ENCODE measurements at regions not wholly inside any gene's neighbourhood (a gene's known extent, or its start where the extent isn't known, plus 50 kb on each side); places are given as distances from the start of the nearest gene placed in this dataset.
"Not testable (repeated sequence)": the region's sequence is repeated elsewhere in the genome, so short reads cannot be mapped to it uniquely, and the experiment has no call there.

DNA sequence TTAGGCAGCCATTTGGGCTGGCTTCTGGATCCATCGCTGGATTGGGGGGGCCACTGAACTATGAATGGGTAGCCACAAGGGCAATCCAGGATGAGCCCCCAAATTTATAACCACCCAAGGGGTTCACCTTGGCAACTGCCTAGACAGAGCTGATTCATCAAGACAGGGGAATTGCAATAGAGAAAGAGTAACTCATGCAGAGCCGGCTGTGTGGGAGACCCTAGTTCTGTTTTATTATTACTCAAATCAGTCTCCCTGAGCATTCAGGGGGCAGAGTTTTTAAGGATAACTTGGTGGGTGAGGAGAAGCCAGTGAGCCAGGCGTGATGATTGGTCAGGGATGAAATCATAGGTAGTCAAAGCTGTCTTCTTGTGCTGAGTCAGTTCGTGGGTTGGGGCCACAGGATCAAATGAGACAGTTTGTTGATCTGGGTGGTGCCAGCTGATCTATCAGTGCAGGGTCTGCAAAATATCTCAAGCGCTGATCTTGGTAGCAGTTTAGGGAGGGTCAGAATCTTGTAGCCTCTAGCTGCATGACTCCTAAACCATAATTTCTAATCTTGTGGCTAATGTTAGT, 57.9 kb downstream of the DNAJB9 start:
- no peak for DNase-seq

DNA sequence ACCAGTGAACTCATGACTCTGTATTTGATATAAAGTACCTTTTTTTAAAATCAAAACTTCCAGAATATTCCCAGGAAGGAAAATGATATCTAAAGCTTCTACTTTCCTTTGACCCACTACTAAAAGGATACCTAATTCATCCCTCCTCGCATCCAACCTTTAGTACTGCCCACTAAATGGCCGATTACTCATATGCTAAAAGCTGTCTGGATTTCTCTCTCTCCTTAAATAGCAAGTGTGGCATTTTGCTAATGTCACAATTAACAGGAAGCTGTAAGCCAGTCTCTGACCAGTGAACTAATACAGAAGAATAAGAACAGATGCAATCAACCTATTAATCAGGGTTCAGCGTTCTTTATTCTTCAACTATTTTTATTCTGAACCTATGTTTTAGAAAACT, 59.0 kb downstream of the DNAJB9 start:
- DNase-seq = no peak

DNA sequence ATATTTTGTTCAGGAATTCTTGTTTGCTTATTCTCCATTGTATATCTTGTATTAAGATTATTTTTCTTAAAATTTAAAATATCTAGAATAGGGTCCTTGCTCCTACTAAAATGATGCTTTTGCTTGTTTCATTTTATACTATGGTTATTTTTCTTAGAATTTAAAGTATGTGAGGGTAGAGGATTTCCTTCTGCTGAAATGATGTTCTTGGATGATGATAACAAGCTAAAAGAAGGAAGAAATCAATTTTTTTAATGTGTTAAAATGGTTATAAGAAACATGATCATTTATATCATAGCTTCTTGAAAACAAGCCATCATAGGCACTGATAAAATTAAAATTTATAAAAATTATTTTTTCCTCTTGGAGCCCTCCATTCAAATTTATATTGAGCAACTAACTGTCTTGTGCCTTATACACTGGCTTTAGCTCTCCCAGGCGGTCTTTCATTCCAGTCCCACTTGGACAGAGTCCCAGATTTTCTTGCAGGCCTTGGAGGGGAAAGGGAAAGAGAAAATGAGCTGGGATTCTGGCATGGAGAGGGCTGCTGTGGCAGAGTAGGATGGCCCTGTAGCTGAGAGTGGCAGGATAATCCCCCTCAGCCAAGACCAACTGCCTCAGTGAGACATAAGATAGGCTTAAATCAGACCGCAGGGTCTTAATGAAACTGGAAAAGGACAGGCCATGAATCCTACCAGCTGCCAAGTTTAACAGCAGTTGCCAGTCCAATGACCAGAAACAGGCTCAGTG, 60.2 kb downstream of the DNAJB9 start:
- no peak for DNase-seq

- no peak for DNase-seq
Measured at GRCh38 chr7:108634036-108634435, 64.4 kb downstream of the DNAJB9 start.

DNA sequence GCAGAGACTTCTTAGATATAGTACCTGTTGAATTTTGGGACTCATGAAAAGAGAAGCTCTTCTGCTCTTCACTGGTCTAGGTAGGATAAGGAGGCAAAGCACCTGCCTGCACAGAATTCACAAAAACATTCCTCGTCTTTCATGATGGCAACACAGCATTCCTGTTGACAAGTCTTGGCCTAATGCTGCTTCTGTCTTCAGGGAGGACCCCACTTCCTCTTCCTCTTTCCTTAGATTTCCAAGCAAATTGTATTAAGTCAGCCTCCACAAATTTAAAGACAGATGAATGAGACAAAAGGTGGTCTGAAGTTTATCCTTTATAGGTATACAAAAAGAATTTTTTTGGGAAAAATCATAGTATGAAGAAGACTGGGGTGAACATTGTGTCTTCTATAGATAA, 64.9 kb downstream of the DNAJB9 start:
- DNase-seq = no peak

- DNase-seq = no peak
Measured at GRCh38 chr7:108637049-108637621, 67.5 kb downstream of the DNAJB9 start.

DNA sequence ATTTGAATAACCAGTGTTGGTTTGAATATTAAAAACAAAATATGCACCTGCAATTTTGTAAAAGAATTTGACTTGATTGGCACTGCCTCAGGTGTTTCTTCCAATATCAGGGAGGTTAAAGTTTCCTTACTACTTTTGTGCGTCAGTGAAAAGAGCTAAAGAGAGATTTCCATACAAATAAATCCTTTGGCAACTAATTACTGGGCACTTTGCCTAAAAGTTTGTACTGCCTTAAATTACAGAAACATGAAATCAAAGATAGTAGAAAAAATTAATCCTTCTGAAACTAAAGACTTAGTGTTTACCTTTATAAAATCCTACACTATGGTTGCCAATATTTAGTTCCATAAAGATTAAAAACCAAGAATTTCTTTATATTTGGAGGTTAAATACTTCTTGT, 72.5 kb downstream of the DNAJB9 start:
- DNase-seq = no peak

- no peak for DNase-seq
Measured at GRCh38 chr7:108643136-108643535, 73.5 kb downstream of the DNAJB9 start.

GRCh38 chr7:108648989-108649388, 79.3 kb downstream of the DNAJB9 start:
- DNase-seq = no peak

DNA sequence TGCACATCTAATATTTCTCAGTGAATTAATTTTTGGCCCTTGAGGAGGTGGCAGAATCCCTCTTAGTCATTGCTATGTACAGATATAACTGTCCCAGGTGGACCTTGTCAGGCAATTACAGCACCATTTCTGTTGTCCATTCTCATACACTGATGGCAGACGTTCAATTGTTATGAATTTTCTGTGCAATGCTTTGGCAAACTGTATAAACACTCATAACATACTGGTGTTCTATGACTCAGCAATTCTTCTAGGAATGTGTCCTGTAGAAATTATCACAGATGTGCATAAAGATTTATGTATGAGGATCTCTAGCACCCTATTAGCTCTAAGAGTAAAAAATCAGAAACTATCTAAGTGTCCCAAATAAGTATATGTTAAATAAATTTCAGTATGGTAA, 80.8 kb downstream of the DNAJB9 start:
- no peak for DNase-seq

DNA sequence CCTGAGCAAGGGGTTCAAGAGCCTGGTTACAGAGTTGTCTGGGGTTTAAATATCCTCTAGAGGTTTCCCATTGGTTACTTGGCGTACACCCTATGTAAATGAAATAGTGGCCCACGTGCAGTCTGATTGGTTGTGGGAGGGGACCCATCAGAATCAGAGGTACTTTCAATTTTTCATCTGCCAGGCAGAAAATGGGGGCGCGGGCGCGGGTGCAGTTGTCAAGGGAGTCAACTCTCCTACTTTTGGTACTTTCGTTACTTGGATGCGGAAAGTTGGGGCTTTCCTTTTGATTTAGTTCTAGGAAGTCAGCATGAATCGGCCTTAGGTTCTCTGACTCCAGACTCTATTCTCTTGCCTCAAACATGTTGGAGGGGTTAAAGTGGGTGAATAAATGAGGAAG, 83.2 kb downstream of the DNAJB9 start:
- no peak for DNase-seq

DNA sequence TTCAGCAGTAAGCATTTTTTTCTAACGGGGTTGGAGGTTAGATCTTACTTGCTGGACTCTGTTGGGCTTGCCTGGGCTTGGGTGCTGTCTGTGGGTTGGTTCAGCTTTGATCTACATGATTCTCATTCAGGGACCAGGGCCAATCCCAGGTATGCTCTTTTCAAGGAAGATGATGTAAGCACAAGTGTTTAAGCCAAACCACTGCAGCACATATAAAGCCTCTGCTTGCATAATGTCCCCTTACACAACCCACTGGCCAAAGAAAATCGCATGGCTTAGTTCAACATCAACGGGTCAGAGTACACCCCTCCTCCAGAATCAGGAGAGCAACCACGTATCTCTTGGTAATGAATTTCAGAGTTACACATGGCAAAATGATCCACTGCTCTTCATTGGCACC, 83.9 kb downstream of the DNAJB9 start:
- no peak for DNase-seq

DNA sequence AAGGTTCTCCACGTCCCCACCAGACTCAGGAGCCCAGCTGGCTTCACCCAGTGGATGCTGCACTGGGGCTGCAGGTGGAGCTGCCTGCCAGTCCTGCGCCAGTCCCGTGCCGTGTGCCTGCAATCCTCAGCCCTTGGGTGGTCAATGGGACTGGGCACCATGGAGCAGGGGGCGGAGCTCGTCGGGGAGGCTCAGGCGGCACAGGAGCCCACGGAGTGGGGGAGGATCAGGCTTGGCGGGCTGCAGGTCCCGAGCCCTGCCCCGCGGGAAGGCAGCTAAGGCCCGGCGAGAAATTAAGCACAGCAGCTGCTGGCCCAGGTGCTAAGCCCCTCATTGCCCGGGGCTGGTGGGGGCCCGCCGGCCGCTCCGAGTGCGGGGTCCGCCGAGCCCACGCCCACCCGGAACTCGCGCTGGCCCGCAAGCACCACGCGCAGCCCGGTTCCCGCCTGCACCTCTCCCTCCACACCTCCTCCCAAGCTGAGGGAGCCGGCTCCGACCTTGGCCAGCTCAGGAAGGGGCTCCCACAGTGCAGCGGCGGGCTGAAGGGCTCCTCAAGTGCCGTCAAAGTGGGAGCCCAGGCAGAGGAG, 87.6 kb downstream of the DNAJB9 start:
- not testable (repeated sequence) for DNase-seq

DNA sequence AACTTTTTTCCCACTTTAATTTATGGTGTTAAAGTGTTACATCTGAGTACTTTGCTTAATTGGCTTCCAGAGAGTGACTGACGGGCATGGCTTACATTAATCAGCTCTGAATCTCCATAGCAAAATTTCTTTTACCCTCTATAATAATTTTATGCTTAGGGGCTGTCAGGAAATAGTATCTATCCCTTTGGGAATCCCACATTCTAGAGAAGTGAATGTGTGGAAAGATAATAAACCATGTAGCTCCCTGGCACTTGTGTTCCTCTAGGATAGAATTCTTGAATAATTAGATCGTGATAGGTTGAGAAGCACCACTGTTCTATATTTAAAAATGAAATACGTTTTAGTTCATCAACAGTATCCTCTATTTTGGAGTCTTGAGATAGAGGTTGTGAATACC, 89.6 kb downstream of the DNAJB9 start:
- DNase-seq = no peak

DNA sequence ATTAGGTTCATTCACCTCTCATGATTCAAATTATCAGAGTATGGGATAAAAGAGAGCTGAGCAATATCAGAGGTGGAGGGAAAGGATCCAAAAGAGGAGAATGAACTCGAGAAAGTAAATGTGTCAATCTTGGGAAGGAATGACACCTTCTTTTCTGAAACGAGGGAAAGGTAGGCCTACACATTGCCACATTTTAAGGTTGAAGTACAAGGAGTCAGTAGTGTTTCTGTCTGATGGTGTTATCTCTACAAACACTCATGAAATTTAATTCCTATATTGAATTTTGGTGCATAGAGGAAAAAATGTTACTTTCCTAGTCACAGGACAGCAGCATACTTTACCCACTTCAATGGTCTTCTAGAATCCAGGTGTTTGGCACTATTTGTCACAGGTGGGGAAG, 90.2 kb downstream of the DNAJB9 start:
- DNase-seq = no peak

DNA sequence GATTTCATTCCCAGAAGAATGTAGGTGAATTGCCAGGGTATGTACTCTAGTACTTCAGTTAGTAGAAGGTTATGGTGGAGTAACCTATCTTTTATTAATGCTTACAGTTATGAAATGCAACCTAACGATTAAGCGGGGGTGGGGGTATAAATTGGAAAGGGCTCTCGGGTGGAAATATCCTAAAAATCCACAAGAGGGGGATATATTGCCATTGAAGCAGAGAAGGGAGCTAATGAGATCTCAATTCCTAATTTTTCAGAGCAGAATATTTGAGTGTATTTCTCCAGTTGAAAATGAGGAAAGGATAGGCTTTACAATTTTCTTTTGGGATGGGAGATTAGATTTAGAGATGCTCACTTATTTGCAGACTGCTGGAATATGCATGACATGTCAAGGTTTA, 90.8 kb downstream of the DNAJB9 start:
- no peak for DNase-seq

- no peak for DNase-seq
Measured at GRCh38 chr7:108662783-108663362, 93.2 kb downstream of the DNAJB9 start.

DNA sequence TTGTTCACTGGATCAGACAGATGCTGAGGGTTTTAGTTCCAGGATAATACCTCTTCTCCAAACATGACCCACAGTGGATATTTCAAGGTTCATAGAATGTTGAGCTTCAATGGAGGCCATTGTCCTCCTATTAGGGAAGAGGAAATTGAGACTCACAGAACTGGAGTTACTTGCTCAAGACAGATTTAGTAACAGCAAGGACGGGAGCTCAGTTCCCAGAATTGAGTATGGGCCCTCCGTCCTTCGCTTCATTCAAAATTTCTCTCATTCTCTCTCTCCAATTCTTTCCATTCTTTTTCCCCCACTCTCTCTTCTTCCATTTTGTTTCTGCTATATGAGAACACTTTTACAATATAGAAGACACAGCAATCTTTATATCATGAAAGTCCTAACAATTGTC, 94.0 kb downstream of the DNAJB9 start:
- DNase-seq = no peak

DNA sequence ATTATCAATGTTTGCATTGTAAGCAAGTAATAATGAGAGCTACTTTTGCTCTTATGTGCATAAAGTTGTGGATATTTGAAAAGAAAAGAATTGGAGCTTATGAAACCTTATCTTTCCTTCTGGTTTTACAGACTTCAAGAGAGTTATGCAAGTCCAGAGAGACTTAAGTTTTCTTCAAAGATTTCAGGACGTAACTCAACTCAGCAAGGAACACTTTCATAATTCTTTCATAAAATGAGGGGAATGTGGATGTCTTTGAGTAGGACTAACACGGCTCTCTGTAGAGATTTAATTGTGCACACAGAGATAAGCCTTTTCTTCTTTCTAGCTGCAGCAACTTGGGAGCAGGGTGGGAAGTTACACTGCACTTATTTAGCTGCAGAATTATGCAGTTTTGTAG, 97.5 kb downstream of the DNAJB9 start:
- no peak for DNase-seq

GRCh38 chr7:108669958-108670357, 100.3 kb downstream of the DNAJB9 start:
- DNase-seq = no peak

GRCh38 chr7:108673699-108674098, 104.0 kb downstream of the DNAJB9 start:
- not testable (repeated sequence) for DNase-seq

DNA sequence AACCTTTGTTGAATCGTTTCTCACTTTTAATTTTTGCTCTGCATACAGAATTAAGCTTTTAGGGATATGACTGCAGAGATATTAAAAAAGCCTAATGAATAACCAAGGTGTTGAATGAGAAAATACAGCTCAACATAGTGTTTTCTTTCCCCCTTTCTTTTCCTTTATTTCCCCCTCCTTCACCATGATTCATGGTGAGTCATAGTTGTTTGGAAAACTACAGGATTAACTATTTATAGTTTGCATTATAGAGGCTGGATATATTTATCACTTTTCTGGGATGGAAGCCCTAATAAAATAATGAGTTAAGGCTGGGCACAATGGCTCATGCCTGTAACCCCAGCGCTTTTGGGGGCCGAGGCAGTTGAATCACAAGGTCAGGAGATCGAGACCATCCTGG, 115.0 kb downstream of the DNAJB9 start:
- DNase-seq = no peak

DNA sequence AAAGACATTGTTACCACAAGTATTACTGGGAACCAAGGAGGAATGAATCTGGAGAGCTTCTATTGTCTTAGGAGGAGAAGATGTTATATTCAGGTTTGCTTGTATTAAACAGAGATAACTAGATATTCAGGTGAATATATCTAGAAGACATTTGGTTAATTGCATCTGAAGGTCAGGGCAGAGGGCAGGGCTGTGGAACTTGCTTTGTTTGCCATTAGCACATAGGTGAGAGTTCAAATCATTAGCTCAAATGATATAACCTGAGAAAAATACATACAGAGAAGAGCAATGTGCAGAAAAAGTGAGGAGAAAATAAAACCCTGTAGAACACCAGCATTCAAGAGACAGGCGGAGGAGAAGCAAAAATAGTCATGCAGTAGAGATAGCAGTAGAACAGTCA, 116.8 kb downstream of the DNAJB9 start:
- no peak for DNase-seq

GRCh38 chr7:108697254-108697653, 127.6 kb downstream of the DNAJB9 start:
- DNase-seq = no peak

Measured in NCI-H2107 (cell line).